GM19397 (cell line): ENCODE measurements at regions not wholly inside any gene's neighbourhood (a gene's known extent, or its start where the extent isn't known, plus 50 kb on each side); places are given as distances from the start of the nearest gene placed in this dataset.
"Not testable (repeated sequence)": the region's sequence is repeated elsewhere in the genome, so short reads cannot be mapped to it uniquely, and the experiment has no call there.

Experiments used
- ATAC-seq: cut with Tn5 transposase; IDR thresholded peaks from one replicate; pipeline ENCODE4 v1.9.1; 2021; ENCODE audit warnings: mild to moderate bottlenecking, moderate library complexity; ENCODE audit not compliant: unreplicated experiment

GRCh38 chr18:11391661-11392060 lies 217.7 kb upstream of the SLC35G4 start:
- ATAC-seq: no peak

- no peak for ATAC-seq
Observed at GRCh38 chr18:11388755-11389680, 220.4 kb upstream of the SLC35G4 start.

DNA sequence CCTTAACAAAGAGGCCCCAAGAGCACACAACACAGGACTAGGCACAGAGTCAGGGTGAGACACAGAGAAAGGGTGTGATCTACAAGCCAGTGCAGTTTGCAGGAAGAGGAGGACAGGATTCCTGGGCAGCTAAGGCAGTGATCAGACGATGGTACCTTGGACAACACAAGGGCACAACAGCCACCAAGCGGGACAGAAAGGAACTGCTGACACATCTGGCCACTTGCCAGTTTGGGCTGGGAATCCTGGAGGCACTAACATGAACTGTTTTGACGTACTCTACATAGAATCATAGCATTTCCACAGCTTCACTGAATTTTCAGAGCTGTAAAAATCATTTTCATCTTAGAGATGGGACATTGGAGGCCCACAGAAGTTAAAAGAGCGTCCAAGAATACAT lies 221.5 kb upstream of the SLC35G4 start:
- ATAC-seq: no peak

GRCh38 chr18:11383381-11383780 lies 226.0 kb upstream of the SLC35G4 start:
- ATAC-seq: no peak

- ATAC-seq: no peak
Observed at GRCh38 chr18:11380968-11381367, 228.4 kb upstream of the SLC35G4 start.

GRCh38 chr18:11379660-11380059 lies 229.7 kb upstream of the SLC35G4 start:
- ATAC-seq: no peak

- no peak for ATAC-seq
Observed at GRCh38 chr18:11377766-11378540, 228.6 kb upstream of the PIEZO2 start.

DNA sequence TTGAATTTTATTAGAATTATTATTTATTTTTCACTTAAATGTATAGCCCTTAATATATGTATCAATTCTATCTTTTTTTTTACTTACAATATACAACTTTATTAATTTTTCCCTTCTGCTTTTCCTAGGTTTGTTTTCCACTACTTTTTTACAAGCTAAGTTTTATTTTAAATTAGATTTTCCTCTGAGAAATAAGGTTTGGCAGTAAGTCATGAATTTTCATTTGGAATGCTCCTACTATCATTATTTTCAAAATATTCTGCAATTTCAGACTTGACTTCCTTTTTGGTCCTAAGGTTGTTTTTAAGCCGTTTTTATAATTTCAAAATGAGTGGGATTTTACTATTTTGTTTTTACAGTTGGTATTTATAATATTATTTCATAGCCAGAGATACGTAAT lies 222.8 kb upstream of the PIEZO2 start:
- no peak for ATAC-seq

GRCh38 chr18:11369556-11369955 lies 220.2 kb upstream of the PIEZO2 start:
- no peak for ATAC-seq

- ATAC-seq: no peak
Observed at GRCh38 chr18:11368020-11368419, 218.7 kb upstream of the PIEZO2 start.

DNA sequence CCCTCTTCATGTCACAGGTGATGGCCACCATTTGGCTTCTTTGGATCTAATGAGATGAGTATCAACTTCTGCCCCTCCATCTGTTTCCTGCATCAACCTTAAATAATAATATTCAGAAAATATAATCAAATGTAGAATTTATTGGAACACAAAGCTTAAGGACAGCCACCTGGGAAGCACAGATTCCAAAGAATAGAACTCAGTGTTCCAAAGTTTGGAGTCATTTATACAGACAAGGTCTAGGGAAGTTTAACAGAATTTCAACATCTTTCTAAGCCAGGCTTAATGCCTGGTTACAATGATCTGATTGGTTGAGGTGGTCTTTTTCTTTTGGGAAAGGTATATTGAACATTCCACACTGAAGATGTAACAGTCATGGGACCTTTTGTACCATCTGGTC lies 218.0 kb upstream of the PIEZO2 start:
- no peak for ATAC-seq

GRCh38 chr18:11366410-11366809 lies 217.0 kb upstream of the PIEZO2 start:
- no peak for ATAC-seq

GRCh38 chr18:11362856-11363255 lies 213.5 kb upstream of the PIEZO2 start:
- no peak for ATAC-seq

DNA sequence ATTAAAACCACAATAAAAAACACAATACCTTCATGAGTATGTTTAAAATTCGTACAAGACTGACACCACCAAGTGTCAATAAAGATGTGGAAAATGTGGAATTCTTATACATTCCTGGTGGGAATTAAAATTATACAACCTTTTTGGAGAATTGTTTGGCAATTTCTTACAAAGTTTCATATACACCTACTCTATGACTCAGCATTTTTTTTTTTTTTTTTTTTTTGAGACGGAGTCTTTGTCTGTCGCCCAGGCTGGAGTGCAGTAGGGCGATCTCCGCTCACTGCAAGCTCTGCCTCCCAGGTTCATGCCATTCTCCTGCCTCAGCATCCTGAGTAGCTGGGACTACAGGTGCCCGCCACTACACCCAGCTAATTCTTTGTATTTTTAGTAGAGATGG lies 212.5 kb upstream of the PIEZO2 start:
- not testable (repeated sequence) for ATAC-seq

DNA sequence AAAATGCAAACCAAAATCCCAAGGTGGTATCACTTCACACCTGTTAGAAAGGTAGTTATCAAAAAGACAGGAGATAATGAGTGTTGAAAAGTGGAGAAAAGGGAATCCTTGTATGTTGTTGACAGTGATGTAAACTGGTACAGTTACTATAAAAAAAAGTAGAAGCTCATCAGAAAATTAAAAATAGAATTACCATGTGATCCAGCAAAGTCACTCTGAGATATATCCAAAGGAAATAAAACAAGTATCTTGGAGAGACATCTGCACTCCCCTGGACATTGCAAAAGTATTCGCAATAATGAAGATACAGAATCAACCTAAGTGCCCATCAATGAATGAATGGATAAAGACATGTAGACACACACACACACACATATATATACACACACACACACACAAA lies 208.3 kb upstream of the PIEZO2 start:
- no peak for ATAC-seq

DNA sequence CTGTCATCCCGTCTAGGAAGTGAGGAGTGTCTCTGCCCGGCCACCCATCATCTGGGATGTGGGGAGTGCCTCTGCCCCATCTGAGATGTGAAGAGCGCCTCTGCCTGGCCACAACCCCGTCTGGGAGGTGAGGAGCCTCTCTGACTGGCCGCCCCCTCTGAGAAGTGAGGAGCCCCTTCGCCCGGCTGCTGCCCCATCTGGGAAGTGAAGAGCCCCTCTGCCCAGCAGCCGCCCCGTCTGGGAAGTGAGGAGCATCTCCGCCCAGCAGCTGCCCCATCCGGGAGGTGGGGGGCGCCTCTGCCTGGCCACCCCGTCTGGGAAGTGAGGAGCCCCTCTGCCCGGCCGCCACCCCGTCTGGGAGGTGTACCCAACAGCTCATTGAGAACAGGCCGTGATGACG lies 195.2 kb upstream of the PIEZO2 start:
- ATAC-seq: not testable (repeated sequence)

- no peak for ATAC-seq
Observed at GRCh38 chr18:11343096-11343495, 193.7 kb upstream of the PIEZO2 start.

- ATAC-seq: not testable (repeated sequence)
Observed at GRCh38 chr18:11342115-11342514, 192.7 kb upstream of the PIEZO2 start.

GRCh38 chr18:11339188-11339775 lies 189.9 kb upstream of the PIEZO2 start:
- no peak for ATAC-seq

DNA sequence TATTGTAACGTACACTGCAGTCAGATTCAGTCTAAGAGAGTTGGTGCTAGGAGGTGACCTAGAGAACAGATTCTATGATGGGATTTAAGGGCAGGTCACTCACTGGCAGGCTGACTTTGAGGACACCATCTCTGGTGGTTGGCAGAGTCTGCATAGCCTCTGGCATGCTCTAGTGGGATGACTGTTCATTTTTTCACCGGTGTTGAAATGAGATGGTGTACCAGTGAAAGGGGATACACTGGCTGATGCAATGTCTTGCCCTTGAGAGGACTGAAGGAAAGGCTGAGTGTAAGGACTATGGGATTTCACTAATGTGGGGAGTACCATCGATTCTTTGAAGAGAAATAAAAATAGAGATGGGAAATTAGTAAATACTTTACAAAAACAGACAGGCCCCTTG lies 186.9 kb upstream of the PIEZO2 start:
- ATAC-seq: no peak

DNA sequence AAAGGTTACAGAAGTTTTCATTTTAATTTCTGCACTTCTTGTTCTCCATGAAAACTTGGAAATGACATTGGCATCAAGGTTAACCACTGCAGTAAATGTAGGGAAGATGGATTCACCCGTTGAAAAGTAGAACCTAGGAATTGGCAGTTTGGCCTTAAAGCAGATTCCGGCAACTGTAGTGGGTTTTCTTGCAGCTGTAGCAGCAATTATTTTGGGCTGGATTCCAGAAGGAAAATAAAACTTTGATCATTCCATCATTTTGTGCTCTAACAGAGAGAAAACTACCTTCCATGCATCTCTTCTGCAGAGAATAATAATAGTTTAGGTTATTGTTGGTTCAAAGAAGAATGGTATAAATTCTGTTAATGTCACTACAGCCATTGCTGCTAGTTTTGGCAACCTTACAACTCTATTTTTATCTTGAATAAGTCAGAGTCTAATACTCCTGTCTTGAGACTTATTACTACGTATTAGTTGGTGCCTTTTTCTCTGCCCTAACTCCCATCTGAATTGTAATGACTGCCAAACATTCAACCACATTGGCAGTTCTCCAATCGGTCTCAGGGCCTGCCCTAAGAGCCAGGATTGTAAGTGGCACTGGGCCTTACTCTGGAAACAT lies 178.1 kb upstream of the PIEZO2 start:
- no peak for ATAC-seq
